Sigmoid colon (tissue), 6 donors: ENCODE measurements at regions not wholly inside any gene's neighbourhood (a gene's known extent, or its start where the extent isn't known, plus 50 kb on each side); places are given as distances from the start of the nearest gene placed in this dataset.

Experiments used
- DNase-seq: peaks from one replicate; pipeline ENCODE4 v3.0.0-alpha.2; 2019
- H3K27ac ChIP-seq, 4 donors: fragments of 200-600 bp; sonication (generic); one replicate each; pipeline ENCODE4 v1.5.1; 2016 to 2019; ENCODE audit warnings: mild to moderate bottlenecking in 1 of 4
- H3K27me3 ChIP-seq, 3 donors: fragments of 200-600 bp; sonication (generic); one replicate each; pipeline ENCODE4 v1.5.1; 2019; ENCODE audit warnings: mild to moderate bottlenecking in 1 of 3
- H3K36me3 ChIP-seq, 4 donors: fragments of 200-600 bp; sonication (generic); one replicate each; pipeline ENCODE4 v1.5.1; 2016 to 2019
- H3K4me1 ChIP-seq, 4 donors: fragments of 200-600 bp; sonication (generic); one replicate each; pipeline ENCODE4 v1.5.1; 2017 to 2019
- H3K4me3 ChIP-seq, 4 donors: fragments of 200-600 bp; sonication (generic); one replicate each; pipeline ENCODE4 v1.5.1; 2017 to 2019; ENCODE audit warnings: mild to moderate bottlenecking in 2 of 4, moderate library complexity in 1 of 4
- H3K9me3 ChIP-seq, 4 donors: fragments of 200-600 bp in 3 of 4; sonication (generic) in 3 of 4; one replicate each; pipeline versions ENCODE4 v1.5.1 to v1.6.1; 2013 to 2019
- CTCF ChIP-seq, 4 experiments: fragments of 450-650 bp in 3 of 4; fragments of 200-600 bp in 1 of 4; IDR thresholded peaks; one replicate each; pipeline ENCODE4 v1.5.1; 2016 to 2019; ENCODE audit warnings: antibody characterized with exemption in 4 of 4, mild to moderate bottlenecking in 3 of 4, moderate library complexity in 2 of 4
- EP300 ChIP-seq, 4 donors: sonication (generic); formaldehyde crosslinking; IDR thresholded peaks; one replicate each; pipeline ENCODE4 v1.6.1; 2017; ENCODE audit warnings: antibody characterized with exemption in 4 of 4
- POLR2A ChIP-seq, 2 donors: fragments of 450-650 bp; IDR thresholded peaks; one replicate each; pipeline ENCODE4 v1.6.1; 2016; ENCODE audit warnings: antibody characterized with exemption in 2 of 2, mild to moderate bottlenecking in 2 of 2, moderate library complexity in 2 of 2
- POLR2AphosphoS5 ChIP-seq, 4 donors: sonication (generic); formaldehyde crosslinking; IDR thresholded peaks; one replicate each; pipeline ENCODE4 v1.6.1; 2017; ENCODE audit warnings: antibody characterized with exemption in 4 of 4
- WGBS, 2 donors: extraction: QIAGEN DNeasy Blood & Tissue Kit; methylation state at CpG; one replicate each; pipeline ENCODE4 v1.1.7; 2013; 5-methylcytosine and 5-hydroxymethylcytosine counted together
- intact Hi-C: fragments of 100-400 bp; cut with DNase I; formaldehyde crosslinking; loops from one replicate; pipeline ENCODE4 v1.15.1; 2023
- donor health status: healthy with polysubstance abuse.
- donor health status: healthy.

- DNase-seq, result no peak
- TF ChIP-seq EP300 (IDR thresholded peaks at IDR 0.05) (no peak), CTCF (IDR thresholded peaks at IDR 0.05) (no peak), POLR2AphosphoS5 (IDR thresholded peaks at IDR 0.05) (no peak), POLR2A (IDR thresholded peaks at IDR 0.05) (no peak)
- no peaks in the 10 kb centered on the region for H3K4me1 ChIP-seq
- H3K9me3 ChIP-seq, result no peaks in the 10 kb centered on the region
- no peaks in the 10 kb centered on the region for H3K27me3 ChIP-seq
- no peak overlapping the region for H3K4me3 ChIP-seq
- no peaks in the 10 kb centered on the region for H3K36me3 ChIP-seq
- 90 to 95% methylated on average over 2 of the region's 2 CpGs for WGBS, 2 donors
- intact Hi-C loops, result no loop called here
- H3K27ac ChIP-seq, result no peak overlapping the region
These were observed 294.9 kb downstream of the DLEU7 start for GRCh38 chr13:50548586-50548985.

DNA sequence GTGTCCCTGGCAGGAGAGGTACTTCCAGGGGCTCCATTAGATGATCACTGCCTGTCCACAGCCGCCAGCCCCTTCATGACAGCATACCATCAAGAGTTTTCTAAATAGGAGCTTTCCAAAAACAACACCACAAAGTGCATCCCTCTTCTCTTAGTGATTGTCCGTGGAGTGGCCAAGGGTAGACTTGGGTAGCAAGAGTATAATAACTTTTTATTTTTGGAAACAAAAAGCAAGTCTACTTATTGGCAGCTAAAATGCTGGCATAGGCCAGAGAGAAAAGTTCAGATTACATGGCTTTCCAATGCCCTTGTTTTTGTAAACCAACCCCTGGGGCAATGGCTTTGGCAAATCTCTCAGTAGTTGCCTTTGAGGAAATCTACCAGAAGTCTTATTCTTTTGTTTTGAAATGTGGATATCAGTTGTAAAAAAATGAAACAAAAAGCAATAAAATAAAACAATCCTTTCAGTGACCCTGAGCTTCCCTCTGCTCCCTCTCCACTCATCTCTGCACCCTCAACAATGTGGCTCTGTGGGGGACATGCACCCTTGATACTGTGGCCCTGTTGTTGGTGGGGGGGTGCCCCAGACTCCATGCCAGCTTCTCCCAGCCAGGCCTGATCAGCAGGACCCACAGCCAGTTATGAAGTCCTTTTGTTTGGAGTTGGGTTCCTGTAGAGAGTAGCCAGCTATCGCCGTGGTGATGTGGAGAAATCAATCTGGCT lies 294.1 kb downstream of the DLEU7 start:
- intact Hi-C loops, result no loop called here
- Histone ChIP-seq H3K27ac (no peak overlapping the region), H3K4me3 (no peak overlapping the region), H3K4me1 (no peaks in the 10 kb centered on the region), H3K9me3 (no peaks in the 10 kb centered on the region), H3K27me3 (no peaks in the 10 kb centered on the region), H3K36me3 (no peaks in the 10 kb centered on the region)
- 95 to 96% methylated on average over 4 of the region's 4 CpGs for WGBS, 2 donors
- TF ChIP-seq POLR2A (IDR thresholded peaks at IDR 0.05) (no peak), POLR2AphosphoS5 (IDR thresholded peaks at IDR 0.05) (no peak), EP300 (IDR thresholded peaks at IDR 0.05) (no peak), CTCF (IDR thresholded peaks at IDR 0.05) (no peak)
- DNase-seq, result no peak

DNA sequence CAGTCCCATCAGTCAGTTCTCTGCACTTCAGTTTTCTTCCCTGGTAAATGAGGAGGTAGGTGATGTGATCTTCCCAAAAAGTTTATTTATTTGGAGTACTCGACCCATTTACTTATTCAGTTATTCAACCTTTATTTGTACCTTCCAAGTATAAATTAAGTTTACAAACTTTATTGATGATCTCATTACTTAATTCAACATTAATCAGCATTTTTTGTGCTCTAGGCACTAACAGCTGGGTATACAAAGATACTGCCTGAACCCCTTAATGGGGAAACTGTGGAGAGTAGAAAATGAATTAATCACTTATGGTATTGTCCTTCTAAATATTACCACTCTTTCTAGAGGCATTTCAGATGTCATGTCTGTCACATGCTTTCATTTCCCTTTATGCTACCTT lies 293.3 kb downstream of the DLEU7 start:
- no peak overlapping the region for H3K27ac ChIP-seq
- H3K36me3 ChIP-seq, result no peaks in the 10 kb centered on the region
- H3K9me3 ChIP-seq, result no peaks in the 10 kb centered on the region
- no peak overlapping the region for H3K4me3 ChIP-seq
- H3K27me3 ChIP-seq, result no peaks in the 10 kb centered on the region
- no peak for TF ChIP-seq POLR2AphosphoS5 (IDR thresholded peaks at IDR 0.05)
- TF ChIP-seq POLR2A (IDR thresholded peaks at IDR 0.05), result no peak
- TF ChIP-seq CTCF (IDR thresholded peaks at IDR 0.05), result no peak
- no peak for TF ChIP-seq EP300 (IDR thresholded peaks at IDR 0.05)
- DNase-seq, result no peak
- no peaks in the 10 kb centered on the region for H3K4me1 ChIP-seq
- intact Hi-C loops, result no loop called here
- 89 to 91% methylated on average over 1 of the region's 1 CpG for WGBS, 2 donors

- Histone ChIP-seq H3K4me1 (no peaks in the 10 kb centered on the region), H3K27ac (no peak overlapping the region), H3K9me3 (no peaks in the 10 kb centered on the region), H3K27me3 (no peaks in the 10 kb centered on the region), H3K4me3 (no peak overlapping the region), H3K36me3 (no peaks in the 10 kb centered on the region)
- TF ChIP-seq POLR2A (IDR thresholded peaks at IDR 0.05) (no peak), CTCF (IDR thresholded peaks at IDR 0.05) (no peak), POLR2AphosphoS5 (IDR thresholded peaks at IDR 0.05) (no peak), EP300 (IDR thresholded peaks at IDR 0.05) (no peak)
- WGBS, 2 donors, result 17 to 66% methylated on average over 1 of the region's 1 CpG
- intact Hi-C loops, result no loop called here
- DNase-seq, result no peak
These were observed 291.0 kb downstream of the DLEU7 start for GRCh38 chr13:50552424-50552966.

DNA sequence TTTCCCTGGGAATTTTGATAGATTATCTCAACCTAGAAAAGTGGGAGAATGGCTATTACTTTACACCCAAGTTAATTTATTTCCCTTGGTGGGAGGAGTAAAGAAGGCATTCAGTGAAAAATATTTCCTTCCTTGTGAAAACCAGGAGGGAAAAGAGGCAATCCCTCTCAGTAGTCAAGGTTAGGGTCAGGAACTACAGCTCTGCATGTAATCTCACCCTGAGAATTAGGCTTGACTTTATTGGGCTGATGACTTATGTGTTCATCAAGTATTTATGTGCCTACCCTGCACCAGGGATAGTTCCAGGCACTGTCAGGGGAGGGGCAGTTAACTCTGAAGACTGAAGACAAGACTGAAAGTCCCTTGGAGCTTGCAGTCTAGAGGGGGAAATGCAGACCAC lies 281.8 kb downstream of the DLEU7 start:
- Histone ChIP-seq H3K4me3 (no peak overlapping the region), H3K36me3 (no peaks in the 10 kb centered on the region), H3K27ac (no peak overlapping the region), H3K4me1 (no peaks in the 10 kb centered on the region), H3K27me3 (no peaks in the 10 kb centered on the region), H3K9me3 (peaks cover 0 to 1% (median 0%) of the 10 kb centered on the region in 4 donors)
- no peak for DNase-seq
- TF ChIP-seq CTCF (IDR thresholded peaks at IDR 0.05), result no peak
- no peak for TF ChIP-seq POLR2AphosphoS5 (IDR thresholded peaks at IDR 0.05)
- no peak for TF ChIP-seq EP300 (IDR thresholded peaks at IDR 0.05)
- no peak for TF ChIP-seq POLR2A (IDR thresholded peaks at IDR 0.05)
- intact Hi-C loops, result no loop called here
